ENCODE measurements at regions not wholly inside any gene's neighbourhood (a gene's known extent, or its start where the extent isn't known, plus 50 kb on each side); places are given as distances from the start of the nearest gene placed in this dataset.

- Histone ChIP-seq H3K27me3 (ENCODE audit: control insufficient read depth in 1 of 2, insufficient read depth in 2 of 2, low read length in 2 of 2) (no peaks in the 10 kb centered on the region), H3K27ac (ENCODE audit: low read depth, low read length) (no peak overlapping the region), H3K9ac (ENCODE audit: low read length) (no peak overlapping the region), H3K4me3 (ENCODE audit: low read depth in 1 of 2, low read length in 2 of 2) (no peak overlapping the region), H3K4me1 (ENCODE audit: insufficient read depth, low read length) (peaks cover 15% of the 10 kb centered on the region), H3K9me3 (ENCODE audit: low read length) (no peaks in the 10 kb centered on the region), H3K36me3 (ENCODE audit: insufficient read depth, low read length) (no peaks in the 10 kb centered on the region)
Measured at GRCh38 chr9:81814401-81814793, 113.8 kb upstream of the SPATA31D4 start.

- no peak overlapping the region for H3K27ac ChIP-seq (ENCODE audit: low read depth, low read length)
Measured at GRCh38 chr9:81814794-81815464, 113.3 kb upstream of the SPATA31D4 start.

DNA sequence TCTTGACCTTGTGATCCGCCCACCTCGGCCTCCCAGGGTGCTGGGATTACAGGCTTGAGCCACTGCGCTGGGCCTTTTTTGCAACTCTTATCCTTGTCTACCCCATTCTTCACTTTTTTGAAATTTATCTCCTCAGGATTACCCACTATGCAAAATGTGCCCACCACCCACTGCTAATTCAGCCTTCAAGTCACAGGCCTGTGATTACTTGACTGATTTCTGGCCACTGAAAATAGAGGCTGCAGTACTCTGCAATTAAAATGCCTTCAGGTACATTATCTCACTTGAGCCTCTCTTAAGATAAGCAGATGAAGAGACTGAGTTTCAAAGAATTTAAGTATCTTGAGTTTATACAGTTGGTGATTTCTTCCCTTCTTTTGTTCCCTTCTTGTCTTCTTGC is 112.4 kb upstream of the SPATA31D4 start:
- no peak overlapping the region for H3K9ac ChIP-seq (ENCODE audit: low read length)
- peaks cover 29% of the 10 kb centered on the region for H3K4me1 ChIP-seq (ENCODE audit: insufficient read depth, low read length)
- H3K9me3 ChIP-seq (ENCODE audit: low read length), result no peaks in the 10 kb centered on the region
- H3K27ac ChIP-seq (ENCODE audit: low read depth, low read length), result no peak overlapping the region
- no peaks in the 10 kb centered on the region for H3K36me3 ChIP-seq (ENCODE audit: insufficient read depth, low read length)
- H3K27me3 ChIP-seq (ENCODE audit: control insufficient read depth in 1 of 2, insufficient read depth in 2 of 2, low read length in 2 of 2), result no peaks in the 10 kb centered on the region
- no peak overlapping the region for H3K4me3 ChIP-seq (ENCODE audit: low read depth in 1 of 2, low read length in 2 of 2)

More at GRCh38 chr9:81814794-81815464, 113.3 kb upstream of the SPATA31D4 start:
- no peak overlapping the region for H3K9ac ChIP-seq (ENCODE audit: low read length)
- peaks cover 20% of the 10 kb centered on the region for H3K4me1 ChIP-seq (ENCODE audit: insufficient read depth, low read length)
- H3K36me3 ChIP-seq (ENCODE audit: insufficient read depth, low read length), result no peaks in the 10 kb centered on the region
- H3K27me3 ChIP-seq (ENCODE audit: control insufficient read depth in 1 of 2, insufficient read depth in 2 of 2, low read length in 2 of 2), result no peaks in the 10 kb centered on the region
- H3K9me3 ChIP-seq (ENCODE audit: low read length), result no peaks in the 10 kb centered on the region
- no peak overlapping the region for H3K4me3 ChIP-seq (ENCODE audit: low read depth in 1 of 2, low read length in 2 of 2)

DNA sequence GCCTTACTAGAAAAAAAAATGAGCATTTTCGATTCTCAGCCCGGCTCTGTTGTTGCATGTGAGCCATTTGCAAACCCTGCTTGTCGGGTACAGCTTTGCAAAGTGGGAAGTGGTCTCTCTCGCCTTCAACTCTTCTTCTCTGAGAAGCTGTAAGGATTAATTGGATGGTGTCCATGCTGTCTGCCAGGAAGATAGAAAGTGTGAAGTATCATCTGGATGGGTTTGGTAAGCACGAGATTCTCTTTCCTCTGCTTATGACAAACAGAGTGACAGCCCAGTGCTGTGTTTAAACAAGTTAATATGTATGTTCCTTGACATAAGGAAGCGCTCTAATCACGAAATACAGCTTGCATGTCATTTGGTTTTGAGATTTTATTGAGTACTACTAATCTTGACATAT is 109.1 kb upstream of the SPATA31D4 start:
- Histone ChIP-seq H3K27ac (ENCODE audit: low read depth, low read length) (no peak overlapping the region), H3K9ac (ENCODE audit: low read length) (no peak overlapping the region), H3K4me1 (ENCODE audit: insufficient read depth, low read length) (peaks cover 27% of the 10 kb centered on the region), H3K9me3 (ENCODE audit: low read length) (no peaks in the 10 kb centered on the region), H3K4me3 (ENCODE audit: low read depth in 1 of 2, low read length in 2 of 2) (no peak overlapping the region), H3K36me3 (ENCODE audit: insufficient read depth, low read length) (no peaks in the 10 kb centered on the region), H3K27me3 (ENCODE audit: control insufficient read depth in 1 of 2, insufficient read depth in 2 of 2, low read length in 2 of 2) (no peaks in the 10 kb centered on the region)

- Histone ChIP-seq H3K4me3 (ENCODE audit: low read depth in 1 of 2, low read length in 2 of 2) (no peak overlapping the region), H3K36me3 (ENCODE audit: insufficient read depth, low read length) (no peaks in the 10 kb centered on the region), H3K4me1 (ENCODE audit: insufficient read depth, low read length) (peaks cover 19% of the 10 kb centered on the region), H3K9me3 (ENCODE audit: low read length) (no peaks in the 10 kb centered on the region), H3K9ac (ENCODE audit: low read length) (no peak overlapping the region), H3K27ac (ENCODE audit: low read depth, low read length) (peak overlapping the region; percentile 42), H3K27me3 (ENCODE audit: control insufficient read depth in 1 of 2, insufficient read depth in 2 of 2, low read length in 2 of 2) (no peaks in the 10 kb centered on the region)
Measured at GRCh38 chr9:81819859-81820546, 108.2 kb upstream of the SPATA31D4 start.

DNA sequence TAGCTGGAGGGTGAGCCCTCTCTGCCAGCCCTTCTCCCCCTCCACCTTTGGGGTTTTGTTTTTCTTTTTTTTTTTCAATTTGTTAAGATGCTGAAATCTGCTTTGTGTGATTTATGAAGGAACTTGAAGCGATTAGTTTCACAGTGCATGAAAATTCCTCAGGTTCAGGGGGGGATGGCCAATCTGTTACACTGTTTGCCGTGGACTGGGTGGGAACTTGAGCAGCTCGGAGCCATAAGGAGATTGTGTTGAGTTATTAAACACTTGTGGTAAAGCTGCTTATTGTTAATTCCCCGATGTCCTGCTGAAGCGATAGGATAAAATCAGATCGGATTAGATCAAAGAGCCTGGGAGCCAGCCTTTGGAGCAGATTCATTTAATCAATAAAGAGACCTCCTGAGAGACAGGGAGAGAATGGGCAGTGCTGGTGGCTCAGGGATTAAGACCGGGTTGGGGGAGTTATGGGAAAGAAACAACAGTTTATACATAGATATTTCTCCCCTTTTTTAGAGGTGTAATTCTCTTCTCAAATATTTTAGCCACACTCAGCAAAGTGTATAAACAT is 105.8 kb upstream of the SPATA31D4 start:
- Histone ChIP-seq H3K4me3 (ENCODE audit: low read depth in 1 of 2, low read length in 2 of 2) (no peak overlapping the region), H3K27ac (ENCODE audit: low read depth, low read length) (no peak overlapping the region), H3K9me3 (ENCODE audit: low read length) (no peaks in the 10 kb centered on the region), H3K4me1 (ENCODE audit: insufficient read depth, low read length) (peaks cover 28% of the 10 kb centered on the region), H3K27me3 (ENCODE audit: control insufficient read depth in 1 of 2, insufficient read depth in 2 of 2, low read length in 2 of 2) (no peaks in the 10 kb centered on the region), H3K36me3 (ENCODE audit: insufficient read depth, low read length) (no peaks in the 10 kb centered on the region), H3K9ac (ENCODE audit: low read length) (no peak overlapping the region)

GRCh38 chr9:81822967-81823366 is 105.3 kb upstream of the SPATA31D4 start:
- Histone ChIP-seq H3K27ac (ENCODE audit: low read depth, low read length) (no peak overlapping the region), H3K4me1 (ENCODE audit: insufficient read depth, low read length) (peaks cover 28% of the 10 kb centered on the region), H3K4me3 (ENCODE audit: low read depth in 1 of 2, low read length in 2 of 2) (no peak overlapping the region), H3K9ac (ENCODE audit: low read length) (no peak overlapping the region), H3K36me3 (ENCODE audit: insufficient read depth, low read length) (no peaks in the 10 kb centered on the region), H3K9me3 (ENCODE audit: low read length) (no peaks in the 10 kb centered on the region), H3K27me3 (ENCODE audit: control insufficient read depth in 1 of 2, insufficient read depth in 2 of 2, low read length in 2 of 2) (no peaks in the 10 kb centered on the region)

- no peaks in the 10 kb centered on the region for H3K9me3 ChIP-seq (ENCODE audit: low read length)
- H3K4me3 ChIP-seq (ENCODE audit: low read depth in 1 of 2, low read length in 2 of 2), result no peak overlapping the region
- H3K36me3 ChIP-seq (ENCODE audit: insufficient read depth, low read length), result no peaks in the 10 kb centered on the region
- no peak overlapping the region for H3K27ac ChIP-seq (ENCODE audit: low read depth, low read length)
- H3K4me1 ChIP-seq (ENCODE audit: insufficient read depth, low read length), result peaks cover 33% of the 10 kb centered on the region
- H3K9ac ChIP-seq (ENCODE audit: low read length), result no peak overlapping the region
- no peaks in the 10 kb centered on the region for H3K27me3 ChIP-seq (ENCODE audit: control insufficient read depth in 1 of 2, insufficient read depth in 2 of 2, low read length in 2 of 2)
Measured at GRCh38 chr9:81823672-81824554, 104.3 kb upstream of the SPATA31D4 start.

GRCh38 chr9:81824802-81825730 is 103.2 kb upstream of the SPATA31D4 start:
- H3K4me3 ChIP-seq (ENCODE audit: low read depth in 1 of 2, low read length in 2 of 2), result no peak overlapping the region
- no peak overlapping the region for H3K9ac ChIP-seq (ENCODE audit: low read length)
- no peaks in the 10 kb centered on the region for H3K36me3 ChIP-seq (ENCODE audit: insufficient read depth, low read length)
- no peaks in the 10 kb centered on the region for H3K27me3 ChIP-seq (ENCODE audit: control insufficient read depth in 1 of 2, insufficient read depth in 2 of 2, low read length in 2 of 2)
- H3K4me1 ChIP-seq (ENCODE audit: insufficient read depth, low read length), result peaks cover 25% of the 10 kb centered on the region
- no peak overlapping the region for H3K27ac ChIP-seq (ENCODE audit: low read depth, low read length)
- H3K9me3 ChIP-seq (ENCODE audit: low read length), result no peaks in the 10 kb centered on the region

DNA sequence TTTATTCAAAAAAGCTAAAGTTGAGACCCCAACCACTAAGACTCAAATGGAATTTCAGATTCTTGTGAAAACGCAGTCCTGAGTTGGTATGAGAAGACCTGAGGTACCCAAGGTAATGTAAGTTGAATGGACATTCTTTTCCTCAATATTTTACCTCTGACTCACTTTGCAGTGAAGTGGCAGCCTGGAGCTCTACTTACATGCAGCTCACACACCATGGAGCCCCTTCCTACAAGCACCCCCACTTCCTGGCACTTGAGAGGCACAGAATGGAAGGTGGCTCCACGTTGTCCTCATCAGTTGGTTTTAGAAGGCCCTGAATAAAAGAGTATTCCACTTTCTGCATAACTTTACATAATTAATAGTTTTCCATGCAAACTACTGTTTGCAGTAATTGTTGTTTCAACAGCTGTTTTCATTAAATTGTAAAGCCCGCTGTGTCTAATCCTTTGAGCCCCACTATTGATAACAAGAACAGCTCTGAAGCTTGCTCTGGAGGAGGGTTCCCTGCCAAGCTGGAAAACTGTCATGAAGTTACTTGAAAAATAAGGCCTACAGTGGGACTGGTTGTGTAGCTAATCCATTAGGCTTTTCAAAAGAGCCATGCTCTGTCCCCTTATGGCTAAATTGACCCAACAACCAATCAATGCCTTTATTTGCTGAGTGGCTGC is 102.2 kb upstream of the SPATA31D4 start:
- no peak overlapping the region for H3K4me3 ChIP-seq (ENCODE audit: low read depth in 1 of 2, low read length in 2 of 2)
- H3K9me3 ChIP-seq (ENCODE audit: low read length), result no peaks in the 10 kb centered on the region
- H3K27me3 ChIP-seq (ENCODE audit: control insufficient read depth in 1 of 2, insufficient read depth in 2 of 2, low read length in 2 of 2), result no peaks in the 10 kb centered on the region
- H3K36me3 ChIP-seq (ENCODE audit: insufficient read depth, low read length), result no peaks in the 10 kb centered on the region
- no peak overlapping the region for H3K9ac ChIP-seq (ENCODE audit: low read length)
- H3K4me1 ChIP-seq (ENCODE audit: insufficient read depth, low read length), result peaks cover 18% of the 10 kb centered on the region
- H3K27ac ChIP-seq (ENCODE audit: low read depth, low read length), result no peak overlapping the region

All from muscle layer of colon (tissue), 2 donors.